Trophoblast cell (in vitro differentiated cells and primary cell): ENCODE measurements at regions not wholly inside any gene's neighbourhood (a gene's known extent, or its start where the extent isn't known, plus 50 kb on each side); places are given as distances from the start of the nearest gene placed in this dataset.

Source experiments
- DNase-seq, 2 donors: peaks; one replicate each; pipeline ENCODE4 v3.0.0-alpha.2; 2016
- H2AFZ ChIP-seq: 2 replicates; pipeline ENCODE4 v1.6.1; 2013; ENCODE audit warnings: low read length, moderate library complexity, mild to moderate bottlenecking; ENCODE audit not compliant: insufficient read depth, poor library complexity
- H2AK5ac ChIP-seq: 2 replicates; pipeline ENCODE4 v1.6.1; 2013; ENCODE audit warnings: mild to moderate bottlenecking, low read length
- H2BK120ac ChIP-seq: 2 replicates; pipeline ENCODE4 v1.6.1; 2013; ENCODE audit warnings: low read length, mild to moderate bottlenecking, moderate library complexity; ENCODE audit not compliant: insufficient read depth, poor library complexity
- H2BK12ac ChIP-seq: 2 replicates; pipeline ENCODE4 v1.6.1; 2013; ENCODE audit warnings: mild to moderate bottlenecking, low read length, moderate library complexity
- H2BK5ac ChIP-seq: 2 replicates; pipeline ENCODE4 v1.6.1; 2013; ENCODE audit warnings: low read length, low read depth, moderate library complexity, mild to moderate bottlenecking; ENCODE audit not compliant: poor library complexity
- H3K14ac ChIP-seq: 2 replicates; pipeline ENCODE4 v1.6.1; 2013; ENCODE audit warnings: mild to moderate bottlenecking, low read length
- H3K18ac ChIP-seq: 2 replicates; pipeline ENCODE4 v1.6.1; 2013; ENCODE audit warnings: mild to moderate bottlenecking, low read length
- H3K23ac ChIP-seq: 2 replicates; pipeline ENCODE4 v1.6.1; 2013; ENCODE audit warnings: low read length
- H3K27ac ChIP-seq: 2 replicates; pipeline ENCODE4 v1.5.1; 2013; ENCODE audit warnings: low read depth, mild to moderate bottlenecking, inconsistent platforms, low read length, moderate library complexity
- H3K27me3 ChIP-seq: 2 replicates; pipeline ENCODE4 v1.6.1; 2013; ENCODE audit warnings: inconsistent platforms, mild to moderate bottlenecking, low read length, moderate library complexity; ENCODE audit not compliant: insufficient read depth
- H3K36me3 ChIP-seq, 2 experiments: 1 replicate in 1 of 2; 2 replicates in 1 of 2; pipeline ENCODE4 v1.6.1; 2013; ENCODE audit warnings: low read length in 2 of 2, mild to moderate bottlenecking in 2 of 2, moderate library complexity in 1 of 2; ENCODE audit not compliant: insufficient read depth in 2 of 2, control insufficient read depth in 1 of 2
- H3K4ac ChIP-seq: 2 replicates; pipeline ENCODE4 v1.6.1; 2013; ENCODE audit warnings: low read depth, mild to moderate bottlenecking, low read length, moderate library complexity
- H3K4me1 ChIP-seq, 2 experiments: 1 replicate in 1 of 2; 2 replicates in 1 of 2; pipeline ENCODE4 v1.6.1; 2013; ENCODE audit warnings: low read length in 2 of 2, mild to moderate bottlenecking in 2 of 2, moderate library complexity in 1 of 2; ENCODE audit not compliant: insufficient read depth in 2 of 2, control insufficient read depth in 1 of 2
- H3K4me2 ChIP-seq: 2 replicates; pipeline ENCODE4 v1.6.1; 2013; ENCODE audit warnings: inconsistent platforms, mild to moderate bottlenecking, low read length, moderate library complexity
- H3K4me3 ChIP-seq: 2 replicates; pipeline ENCODE4 v1.5.1; 2013; ENCODE audit warnings: mild to moderate bottlenecking, low read depth, low read length, inconsistent platforms
- H3K79me1 ChIP-seq: one replicate; pipeline ENCODE4 v1.6.1; 2013; ENCODE audit warnings: low read length
- H3K79me2 ChIP-seq: 2 replicates; pipeline ENCODE4 v1.6.1; 2013; ENCODE audit warnings: low read length, mild to moderate bottlenecking; ENCODE audit not compliant: control insufficient read depth, insufficient read depth, poor library complexity
- H3K9ac ChIP-seq: 2 replicates; pipeline ENCODE4 v1.6.1; 2013; ENCODE audit warnings: mild to moderate bottlenecking, low read length
- H3K9me3 ChIP-seq: 2 replicates; pipeline ENCODE4 v1.6.1; 2013; ENCODE audit warnings: low read depth, mild to moderate bottlenecking, control low read depth, inconsistent platforms, low read length; ENCODE audit not compliant: insufficient read depth
- H4K12ac ChIP-seq: 2 replicates; pipeline ENCODE4 v1.6.1; 2013; ENCODE audit warnings: low read depth, mild to moderate bottlenecking, low read length, moderate library complexity
- H4K8ac ChIP-seq: 2 replicates; pipeline ENCODE4 v1.6.1; 2013; ENCODE audit warnings: low read depth, mild to moderate bottlenecking, low read length, moderate library complexity
- H4K91ac ChIP-seq: one replicate; pipeline ENCODE4 v1.6.1; 2013; ENCODE audit warnings: low read depth, mild to moderate bottlenecking, low read length, moderate library complexity
- WGBS: extraction: QIAGEN DNeasy Blood & Tissue Kit; methylation state at CpG from one replicate; pipeline ENCODE4 v1.1.7; 2013; ENCODE audit warnings: missing lambda C conversion rate; ENCODE audit not compliant: insufficient read length, insufficient coverage; ENCODE audit errors: extremely low coverage; 5-methylcytosine and 5-hydroxymethylcytosine counted together

DNA sequence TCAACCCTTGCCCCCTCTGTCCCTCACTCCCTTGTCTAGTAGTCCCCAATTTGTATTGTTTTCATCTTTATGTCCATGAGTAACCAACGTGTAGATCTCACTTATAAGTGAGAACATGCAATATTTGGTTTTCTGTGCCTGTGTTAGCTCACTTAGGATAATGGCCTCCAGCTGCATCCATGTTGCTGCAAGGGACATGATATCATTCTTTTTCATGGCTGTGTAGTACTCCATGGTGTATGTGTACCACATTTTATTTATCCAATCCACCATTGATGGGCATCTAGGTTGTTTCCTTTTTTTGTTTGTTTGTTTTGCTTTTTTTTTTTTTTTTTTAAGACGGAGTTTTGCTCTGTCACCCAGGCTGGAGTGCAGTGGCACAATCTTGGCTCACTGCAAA is 63.0 kb upstream of the HS3ST4 start:
- no peaks in the 10 kb centered on the region for H3K27me3 ChIP-seq
- H4K12ac ChIP-seq, result no peak overlapping the region
- H2BK12ac ChIP-seq, result no peak overlapping the region
- no peaks in the 10 kb centered on the region for H3K79me2 ChIP-seq
- DNase-seq, result no peak
- no peak overlapping the region for H2BK120ac ChIP-seq
- no peak overlapping the region for H3K18ac ChIP-seq
- H3K9ac ChIP-seq, result no peak overlapping the region
- H3K79me1 ChIP-seq, result no peaks in the 10 kb centered on the region
- no peak overlapping the region for H4K8ac ChIP-seq
- no peak overlapping the region for H3K27ac ChIP-seq
- no peak overlapping the region for H3K4me3 ChIP-seq
- H3K4ac ChIP-seq, result no peak overlapping the region
- H3K9me3 ChIP-seq, result no peaks in the 10 kb centered on the region
- H4K91ac ChIP-seq, result no peak overlapping the region
- H2BK5ac ChIP-seq, result no peak overlapping the region
- H3K23ac ChIP-seq, result no peak overlapping the region
- no peak overlapping the region for H2AK5ac ChIP-seq
- WGBS, result no CpG with 5 or more reads among the region's 2 CpGs
- peaks cover 0 to 7% of the 10 kb centered on the region in 2 experiments for H3K4me1 ChIP-seq
- H3K4me2 ChIP-seq, result no peak overlapping the region
- no peak overlapping the region for H2AFZ ChIP-seq
- no peak overlapping the region for H3K14ac ChIP-seq
- H3K36me3 ChIP-seq, result no peaks in the 10 kb centered on the region

DNA sequence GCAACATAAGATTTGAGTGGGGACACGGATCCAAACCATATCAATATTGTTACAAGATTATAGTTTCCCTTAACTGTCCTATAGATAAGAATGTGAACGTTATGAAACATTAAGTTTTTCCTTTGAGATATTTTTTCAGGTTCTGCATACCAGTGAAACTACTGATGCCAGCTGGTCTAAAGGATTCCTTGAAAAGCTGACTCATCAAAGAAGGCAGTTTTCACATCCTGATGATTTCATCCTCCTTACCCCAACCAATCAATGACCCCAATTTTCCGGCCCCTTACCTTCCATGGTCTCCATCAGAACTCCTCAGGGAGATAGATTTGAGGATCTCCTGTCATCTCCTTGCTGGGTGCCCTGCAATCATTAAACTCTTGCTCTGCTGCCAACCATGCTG is 64.1 kb upstream of the HS3ST4 start:
- no peaks in the 10 kb centered on the region for H3K79me1 ChIP-seq
- no peak overlapping the region for H2AFZ ChIP-seq
- no peak overlapping the region for H3K4ac ChIP-seq
- DNase-seq, result no peak
- no peak overlapping the region for H2BK5ac ChIP-seq
- H2BK12ac ChIP-seq, result no peak overlapping the region
- no peak overlapping the region for H3K18ac ChIP-seq
- H3K36me3 ChIP-seq, result no peaks in the 10 kb centered on the region
- no peak overlapping the region for H4K91ac ChIP-seq
- H3K23ac ChIP-seq, result no peak overlapping the region
- H4K12ac ChIP-seq, result no peak overlapping the region
- H3K14ac ChIP-seq, result no peak overlapping the region
- no peaks in the 10 kb centered on the region for H3K27me3 ChIP-seq
- WGBS, result no CpG with 5 or more reads among the region's 3 CpGs
- H4K8ac ChIP-seq, result no peak overlapping the region
- no peak overlapping the region for H2AK5ac ChIP-seq
- no peak overlapping the region for H3K4me2 ChIP-seq
- no peak overlapping the region for H3K4me3 ChIP-seq
- H3K27ac ChIP-seq, result no peak overlapping the region
- no peak overlapping the region for H3K9ac ChIP-seq
- no peaks in the 10 kb centered on the region for H3K79me2 ChIP-seq
- peaks cover 0 to 4% of the 10 kb centered on the region in 2 experiments for H3K4me1 ChIP-seq
- no peak overlapping the region for H2BK120ac ChIP-seq
- no peaks in the 10 kb centered on the region for H3K9me3 ChIP-seq

DNA sequence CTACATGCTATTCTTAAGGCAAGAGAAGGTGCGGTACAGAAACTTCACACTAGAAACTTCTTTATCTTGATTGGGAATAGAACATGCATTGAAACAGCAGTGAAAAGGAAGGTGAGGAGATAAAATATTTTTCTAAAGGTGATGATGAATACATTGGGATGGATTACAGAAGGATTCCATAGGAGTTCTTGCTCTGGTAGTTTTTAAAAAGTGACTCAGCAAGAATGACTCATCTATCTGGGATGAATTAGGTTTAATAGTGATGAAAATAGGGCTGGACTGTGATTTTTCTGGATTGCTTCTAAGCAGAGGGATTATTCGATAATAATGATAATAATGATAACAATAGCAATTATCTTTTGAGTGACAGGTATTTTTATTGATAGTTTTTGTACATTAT is 65.6 kb upstream of the HS3ST4 start:
- Histone ChIP-seq H2BK12ac (no peak overlapping the region), H3K27me3 (no peaks in the 10 kb centered on the region), H3K9ac (no peak overlapping the region), H3K14ac (no peak overlapping the region), H3K27ac (no peak overlapping the region), H3K4me3 (no peak overlapping the region), H3K4ac (no peak overlapping the region), H3K36me3 (no peaks in the 10 kb centered on the region), H3K9me3 (no peaks in the 10 kb centered on the region), H3K4me2 (no peak overlapping the region), H3K79me2 (no peaks in the 10 kb centered on the region), H2BK120ac (peak overlapping the region; percentile 55), H3K79me1 (no peaks in the 10 kb centered on the region), H2AK5ac (no peak overlapping the region), H2BK5ac (no peak overlapping the region), H2AFZ (no peak overlapping the region), H4K91ac (no peak overlapping the region), H4K8ac (no peak overlapping the region), H3K18ac (no peak overlapping the region), H3K23ac (no peak overlapping the region), H3K4me1 (peaks cover 0 to 4% of the 10 kb centered on the region in 2 experiments), H4K12ac (no peak overlapping the region)
- no CpG with 5 or more reads among the region's 2 CpGs for WGBS
- DNase-seq, result peak in 1 of 2 donors; percentile 4

DNA sequence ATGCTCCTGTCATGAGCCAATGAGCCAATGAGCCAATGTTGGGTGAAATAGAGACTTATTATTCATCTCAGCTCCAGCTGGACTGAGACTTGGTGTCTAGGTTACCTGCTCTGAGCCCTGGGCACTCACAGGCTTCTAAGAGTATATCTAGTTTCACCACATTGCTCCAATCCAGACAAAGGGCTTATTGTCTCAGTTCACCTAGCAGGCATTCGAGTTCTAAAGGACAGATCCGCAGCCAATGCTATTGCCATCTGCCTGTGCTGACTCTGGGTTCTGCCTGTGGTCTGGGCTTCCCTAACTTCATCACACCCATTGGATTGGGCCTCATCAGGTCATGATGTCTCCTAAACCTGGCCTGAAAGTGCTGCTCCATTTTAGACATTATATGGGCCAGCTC is 66.1 kb upstream of the HS3ST4 start:
- no peak overlapping the region for H3K4me2 ChIP-seq
- no CpG with 5 or more reads among the region's 2 CpGs for WGBS
- H2BK120ac ChIP-seq, result peak overlapping the region; percentile 55
- H4K91ac ChIP-seq, result no peak overlapping the region
- no peak for DNase-seq
- no peak overlapping the region for H4K12ac ChIP-seq
- H3K79me1 ChIP-seq, result no peaks in the 10 kb centered on the region
- no peak overlapping the region for H3K9ac ChIP-seq
- H3K4me3 ChIP-seq, result no peak overlapping the region
- H3K23ac ChIP-seq, result no peak overlapping the region
- H3K9me3 ChIP-seq, result no peaks in the 10 kb centered on the region
- peak overlapping the region; percentile 62 for H2AFZ ChIP-seq
- H3K4ac ChIP-seq, result no peak overlapping the region
- H3K4me1 ChIP-seq, result peaks cover 0 to 4% of the 10 kb centered on the region in 2 experiments
- no peaks in the 10 kb centered on the region for H3K79me2 ChIP-seq
- H3K14ac ChIP-seq, result no peak overlapping the region
- no peak overlapping the region for H2BK5ac ChIP-seq
- H2AK5ac ChIP-seq, result no peak overlapping the region
- no peaks in the 10 kb centered on the region for H3K36me3 ChIP-seq
- peak overlapping the region; percentile 68 for H2BK12ac ChIP-seq
- H3K18ac ChIP-seq, result peak overlapping the region; percentile 26
- H3K27me3 ChIP-seq, result no peaks in the 10 kb centered on the region
- no peak overlapping the region for H3K27ac ChIP-seq
- peak overlapping the region; percentile 31 for H4K8ac ChIP-seq
